SU-DHL-6 (cell line): ENCODE measurements at regions not wholly inside any gene's neighbourhood (a gene's known extent, or its start where the extent isn't known, plus 50 kb on each side); places are given as distances from the start of the nearest gene placed in this dataset.

ENCODE experiments used
- CTCF ChIP-seq: fragments of 200-600 bp; sonication (generic); IDR thresholded peaks from one replicate; pipeline ENCODE4 v1.5.1; 2017; ENCODE audit warnings: antibody characterized with exemption, mild to moderate bottlenecking, low read length, moderate library complexity; ENCODE audit not compliant: insufficient read depth, poor library complexity, severe bottlenecking
- EZH2phosphoT487 ChIP-seq: fragments of 200-600 bp; sonication (generic), shearing (Covaris generic); conservative IDR thresholded peaks from 2 replicates; pipeline ENCODE4 v1.6.1; 2018; ENCODE audit warnings: mild to moderate bottlenecking, antibody characterized with exemption, low read length, moderate library complexity, mixed read lengths

GRCh38 chr1:164928232-164928812, 369.3 kb downstream of the PBX1 start:
- no peak for TF ChIP-seq CTCF
- TF ChIP-seq EZH2phosphoT487 = no peak
